HG02840 (cell line): ENCODE measurements at regions not wholly inside any gene's neighbourhood (a gene's known extent, or its start where the extent isn't known, plus 50 kb on each side); places are given as distances from the start of the nearest gene placed in this dataset.

Experiments used
- ATAC-seq: cut with Tn5 transposase; IDR thresholded peaks from one replicate; pipeline ENCODE4 v1.9.1; 2021; ENCODE audit warnings: mild to moderate bottlenecking, moderate library complexity, moderate number of reproducible peaks; ENCODE audit not compliant: unreplicated experiment, low FRiP score

DNA sequence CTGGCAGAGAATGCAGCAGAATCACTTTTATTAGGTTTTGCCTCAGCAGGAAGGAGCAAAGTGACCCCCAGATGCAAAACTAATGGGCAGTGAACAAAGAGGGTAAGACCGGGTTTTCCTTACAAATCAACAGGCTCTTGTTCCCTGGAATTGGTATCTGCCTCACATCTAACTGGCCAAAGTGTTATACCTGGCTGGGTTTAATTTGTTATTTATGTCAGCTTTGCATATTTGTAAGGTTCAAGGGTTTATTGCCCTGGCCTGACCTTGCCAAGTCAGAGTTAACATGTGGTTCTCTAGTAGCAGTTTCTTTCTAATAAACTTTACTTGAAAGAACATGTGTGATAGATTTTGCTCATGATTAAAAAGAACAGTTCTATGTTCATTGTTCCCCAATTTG lies 431.7 kb upstream of the NR2F2 start:
- ATAC-seq = no peak

DNA sequence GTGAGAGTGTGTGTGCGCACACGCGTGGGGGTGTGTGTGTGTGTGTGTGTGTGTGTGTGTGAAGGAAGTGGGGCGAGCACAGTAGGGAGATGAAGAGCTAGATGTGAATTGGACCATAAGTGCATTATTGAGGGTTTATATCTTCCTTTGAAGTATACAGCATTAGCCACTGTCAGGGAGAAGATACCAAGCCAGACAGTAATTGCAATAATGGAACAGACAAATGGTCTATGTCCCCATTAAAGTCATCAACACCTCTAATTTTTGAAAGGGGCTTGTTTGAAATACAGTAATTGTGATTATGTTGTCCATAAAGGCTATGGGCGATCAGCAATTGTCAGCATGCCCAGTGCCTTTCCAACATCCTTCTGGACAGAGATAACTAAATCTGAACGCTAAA lies 429.2 kb upstream of the NR2F2 start:
- ATAC-seq = no peak

DNA sequence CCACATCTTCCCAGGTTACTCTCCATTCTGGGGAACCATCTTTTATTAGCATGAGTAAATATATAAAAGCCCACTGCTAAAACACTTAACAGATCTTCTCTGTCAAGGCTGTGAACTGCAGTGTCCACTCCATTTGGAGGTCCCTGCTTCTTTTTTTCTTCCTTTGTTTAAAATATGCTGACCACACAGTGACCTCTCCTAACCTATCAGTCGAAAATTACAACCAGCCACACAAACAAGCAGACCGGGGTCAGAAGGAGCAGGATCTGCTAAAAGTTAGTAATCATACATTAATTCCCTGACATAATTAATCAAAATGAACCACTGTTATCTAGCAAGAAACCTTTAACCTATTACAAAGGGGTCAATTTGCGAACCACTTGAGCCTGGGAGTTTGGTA lies 427.9 kb upstream of the NR2F2 start:
- no peak for ATAC-seq

DNA sequence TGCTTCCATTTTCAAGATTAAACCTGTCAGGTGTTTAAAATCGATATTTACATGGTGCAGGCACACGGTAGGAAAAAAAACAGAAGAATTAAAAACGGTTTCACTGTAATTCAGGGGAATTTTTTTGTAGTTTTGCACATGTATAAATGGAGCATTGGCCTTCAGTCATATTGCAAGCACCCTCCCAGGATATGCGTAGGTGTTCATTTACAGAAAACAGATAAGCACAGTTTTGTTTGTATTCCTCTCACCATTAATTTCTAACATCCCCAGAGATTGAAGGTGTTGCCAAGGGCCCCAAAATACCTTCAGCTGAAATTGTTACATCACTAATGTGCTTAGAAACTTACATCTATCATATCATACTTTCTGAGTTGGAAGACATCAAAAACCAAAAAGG lies 427.1 kb upstream of the NR2F2 start:
- no peak for ATAC-seq

DNA sequence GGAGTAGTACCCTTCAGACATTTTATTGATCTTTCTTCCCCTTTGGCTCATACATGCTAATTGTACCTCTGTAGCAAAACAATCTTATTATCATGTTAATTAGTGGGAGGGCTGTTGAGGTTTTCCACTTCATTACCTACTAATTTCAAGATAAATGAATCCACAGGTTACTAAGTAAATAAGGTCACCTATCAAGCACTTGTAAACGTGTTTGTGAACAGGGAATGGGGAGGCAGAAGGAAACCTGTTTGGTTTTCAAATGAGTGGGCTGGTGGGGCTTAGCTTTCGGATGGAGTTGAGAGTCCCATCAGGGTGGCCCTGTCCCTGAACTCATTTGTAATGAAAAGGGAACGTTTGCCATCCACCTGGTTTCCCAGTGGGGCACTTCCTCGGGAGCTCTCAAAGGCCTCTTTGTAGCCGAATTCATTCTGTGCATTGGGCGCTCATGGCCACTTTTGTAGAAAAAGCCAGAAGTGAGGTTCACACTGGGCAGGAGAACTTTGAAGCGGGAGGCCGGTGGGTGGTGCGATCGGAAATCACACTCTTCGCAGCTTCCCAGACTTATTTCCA lies 419.8 kb upstream of the NR2F2 start:
- ATAC-seq = no peak

DNA sequence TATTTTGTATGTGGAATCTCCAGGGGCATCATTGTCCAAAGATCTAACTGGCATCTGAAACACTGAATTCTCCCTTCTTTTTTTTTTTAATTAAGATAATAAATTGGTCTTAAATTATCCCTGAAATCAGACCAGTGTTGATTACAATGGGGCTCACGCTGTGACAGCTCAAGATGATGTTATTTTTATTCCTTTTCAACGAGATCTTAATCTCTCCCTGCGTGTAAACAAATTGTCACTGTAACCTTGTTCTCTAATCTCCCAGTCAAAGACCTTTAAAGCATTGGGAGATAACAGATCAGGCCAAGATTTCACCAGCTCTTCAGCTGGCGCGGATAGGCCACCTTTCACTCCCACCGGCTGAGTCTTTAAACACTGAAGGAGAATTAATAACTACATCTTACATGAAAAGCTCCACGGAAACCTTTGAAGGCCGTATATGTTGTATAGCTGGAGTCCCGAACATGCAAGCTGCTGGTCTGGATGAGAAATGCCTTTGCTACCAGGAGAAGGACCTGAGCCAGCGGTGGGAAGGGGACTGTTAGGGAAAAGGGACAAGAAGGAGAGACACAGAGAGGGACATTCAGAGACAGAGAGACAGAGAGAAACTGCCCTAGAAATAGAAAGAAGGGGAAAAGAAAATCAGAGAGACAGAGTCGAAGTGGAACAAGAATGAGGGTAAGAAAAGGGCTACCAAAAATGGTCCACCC lies 418.8 kb upstream of the NR2F2 start:
- no peak for ATAC-seq

DNA sequence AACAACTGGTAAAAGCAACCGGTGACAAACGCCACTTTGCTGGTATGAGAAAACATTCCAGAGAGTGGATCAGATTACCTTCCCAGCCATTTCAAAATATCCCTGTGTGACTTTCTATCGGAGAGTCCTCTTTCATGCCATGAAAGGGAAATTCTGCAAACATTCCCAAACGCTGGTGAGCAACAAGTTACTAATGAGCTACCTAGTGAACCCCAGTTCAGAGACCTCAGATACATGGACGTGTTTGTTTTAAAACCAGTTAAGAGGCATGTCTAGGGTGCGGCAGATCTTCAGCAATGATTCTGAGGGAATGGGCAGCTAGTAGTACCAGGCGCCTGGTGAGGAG lies 418.2 kb upstream of the NR2F2 start:
- no peak for ATAC-seq

DNA sequence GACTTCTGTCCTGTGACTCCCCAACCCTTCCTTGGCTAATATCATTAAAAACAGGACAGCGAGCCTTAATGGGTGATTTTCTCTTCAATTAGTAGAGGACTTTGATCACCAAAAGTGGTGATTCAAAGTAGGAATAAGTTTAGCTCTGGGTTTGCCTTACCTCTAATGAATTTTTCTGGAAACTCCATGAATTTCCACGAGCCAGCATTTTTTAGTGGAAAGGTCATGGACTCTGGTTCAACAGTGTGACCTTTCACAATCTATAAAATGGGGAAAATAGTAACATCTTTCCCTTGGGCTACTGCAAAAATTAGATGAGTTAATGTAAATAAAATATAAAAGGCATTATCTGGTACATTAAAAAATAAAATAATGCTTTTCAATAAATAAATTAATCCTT lies 417.8 kb upstream of the NR2F2 start:
- ATAC-seq = no peak

DNA sequence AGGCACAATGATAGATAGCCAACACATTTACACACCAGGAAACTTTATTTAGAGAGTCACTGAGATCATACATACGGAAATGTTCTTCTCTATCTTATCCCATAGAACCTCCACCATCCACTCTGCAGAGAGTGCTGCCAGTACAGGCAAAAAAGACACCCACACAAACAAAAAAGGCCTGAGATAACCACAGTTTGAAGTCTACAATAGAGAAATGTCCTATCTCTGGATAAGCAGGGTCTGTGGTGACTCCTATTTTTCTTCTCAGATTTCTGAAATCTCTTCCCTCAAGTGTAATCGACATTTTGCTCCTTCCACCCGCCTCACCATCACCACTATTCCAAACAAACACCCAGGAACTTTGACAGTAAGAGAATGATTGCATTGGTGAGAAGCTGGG lies 413.9 kb upstream of the NR2F2 start:
- no peak for ATAC-seq

DNA sequence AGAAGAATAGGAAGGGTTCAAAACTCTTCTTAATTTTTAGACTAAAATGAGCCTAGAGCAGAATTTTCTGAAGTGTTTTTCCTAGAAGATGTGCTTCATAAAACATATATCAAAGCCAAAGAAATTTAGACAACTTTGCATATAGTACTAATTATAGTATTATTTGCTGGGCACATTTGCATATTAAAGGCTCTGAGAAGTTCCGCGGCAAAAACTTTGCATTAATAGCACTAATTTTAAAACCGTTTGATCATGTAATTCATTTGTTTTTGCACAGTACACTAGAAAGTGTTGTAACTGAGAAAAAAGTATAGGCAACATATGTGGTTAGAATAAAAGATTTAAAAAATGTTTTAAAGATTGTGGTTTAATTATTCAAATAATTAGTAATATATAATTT lies 412.0 kb upstream of the NR2F2 start:
- no peak for ATAC-seq

DNA sequence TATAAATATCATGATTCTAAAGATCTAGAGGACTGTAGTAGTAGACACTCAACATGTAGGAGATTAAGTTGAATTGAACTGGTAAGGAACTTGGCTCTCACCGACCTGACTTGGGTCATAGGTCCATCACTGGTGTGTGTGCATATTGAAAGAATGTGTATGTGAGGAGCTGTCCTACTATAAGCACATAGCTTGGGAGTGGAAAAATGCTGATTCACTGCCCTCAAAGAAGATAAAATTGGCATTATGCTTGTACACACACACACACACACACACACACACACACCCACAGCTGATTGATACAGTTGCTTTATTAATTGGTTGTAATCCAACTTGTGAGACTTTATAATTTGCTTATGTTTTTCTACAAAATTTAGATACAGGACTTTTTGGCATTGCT lies 411.0 kb upstream of the NR2F2 start:
- ATAC-seq = no peak

DNA sequence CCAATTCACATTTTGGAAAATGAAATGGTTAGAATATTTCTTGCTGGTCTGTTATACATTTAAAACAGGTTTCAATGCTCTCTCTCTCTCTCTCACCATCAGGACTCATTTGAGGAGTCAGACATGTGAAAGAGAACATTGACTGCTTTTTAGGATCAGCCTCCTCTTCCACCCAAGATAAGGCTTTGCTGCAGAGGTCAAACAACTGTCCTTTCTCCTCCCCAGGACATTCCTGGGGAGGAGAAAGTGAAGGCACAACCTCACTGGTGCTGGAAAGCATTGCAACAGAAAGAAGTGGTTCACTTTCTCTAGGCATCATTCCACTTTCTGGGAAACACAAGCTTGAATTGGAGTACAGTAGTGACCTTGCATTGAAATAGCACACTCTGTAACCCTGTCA lies 409.1 kb upstream of the NR2F2 start:
- ATAC-seq = no peak

DNA sequence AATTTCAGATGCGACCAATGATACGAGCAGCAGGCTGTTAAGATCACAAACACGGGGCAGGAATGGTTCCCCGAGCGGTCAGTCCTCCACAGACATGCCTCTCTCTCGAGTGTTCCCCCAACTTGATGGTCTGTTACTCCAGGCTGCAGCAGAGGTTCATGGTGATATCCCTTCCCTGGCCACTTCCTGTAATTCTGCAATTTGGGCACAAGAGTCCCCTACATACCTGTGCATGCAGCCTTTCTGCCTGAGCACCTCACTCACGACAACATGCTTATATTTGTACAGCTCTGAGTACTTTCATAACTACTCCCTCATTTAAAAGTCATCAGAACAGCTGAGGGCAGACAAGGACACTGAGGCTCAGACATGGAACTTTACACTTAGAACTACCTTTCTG lies 408.1 kb upstream of the NR2F2 start:
- no peak for ATAC-seq

DNA sequence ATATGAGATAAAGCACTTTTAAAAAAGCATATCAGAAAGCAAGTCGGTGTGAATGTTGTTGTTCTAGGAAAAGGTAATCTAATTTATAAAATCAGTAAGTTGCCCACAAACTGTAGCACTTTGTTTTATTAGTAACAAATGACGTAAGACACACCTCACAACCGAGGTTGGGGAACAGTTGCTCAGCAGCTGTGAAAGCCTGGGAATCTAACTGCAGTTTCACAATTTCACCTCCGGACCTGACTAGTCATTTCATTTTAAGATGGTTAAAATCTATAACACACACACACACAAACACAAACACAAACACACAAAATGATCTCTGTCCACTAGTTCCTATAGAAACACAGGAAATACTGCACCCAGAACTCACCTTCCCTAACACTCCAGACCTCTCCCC lies 406.7 kb upstream of the NR2F2 start:
- ATAC-seq = no peak

DNA sequence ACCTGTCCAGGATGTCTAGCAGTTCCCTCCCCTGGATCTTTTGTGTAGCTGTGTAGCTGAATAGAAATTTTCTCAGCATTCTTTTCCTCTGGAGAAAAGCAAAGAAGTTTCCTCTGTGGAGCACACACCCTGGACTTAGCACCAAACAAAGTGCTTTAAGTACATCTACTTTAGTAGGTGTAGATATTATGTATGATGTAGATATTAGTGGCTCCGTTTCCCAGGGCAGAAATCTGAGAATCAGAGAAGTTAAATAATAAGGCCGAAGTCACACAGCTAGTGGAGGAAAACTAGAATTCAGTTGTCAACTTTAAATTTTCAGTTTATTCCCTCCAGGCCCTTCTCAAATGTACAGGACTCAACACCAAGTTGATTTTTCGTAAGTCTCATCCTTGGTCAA lies 401.7 kb upstream of the NR2F2 start:
- no peak for ATAC-seq

DNA sequence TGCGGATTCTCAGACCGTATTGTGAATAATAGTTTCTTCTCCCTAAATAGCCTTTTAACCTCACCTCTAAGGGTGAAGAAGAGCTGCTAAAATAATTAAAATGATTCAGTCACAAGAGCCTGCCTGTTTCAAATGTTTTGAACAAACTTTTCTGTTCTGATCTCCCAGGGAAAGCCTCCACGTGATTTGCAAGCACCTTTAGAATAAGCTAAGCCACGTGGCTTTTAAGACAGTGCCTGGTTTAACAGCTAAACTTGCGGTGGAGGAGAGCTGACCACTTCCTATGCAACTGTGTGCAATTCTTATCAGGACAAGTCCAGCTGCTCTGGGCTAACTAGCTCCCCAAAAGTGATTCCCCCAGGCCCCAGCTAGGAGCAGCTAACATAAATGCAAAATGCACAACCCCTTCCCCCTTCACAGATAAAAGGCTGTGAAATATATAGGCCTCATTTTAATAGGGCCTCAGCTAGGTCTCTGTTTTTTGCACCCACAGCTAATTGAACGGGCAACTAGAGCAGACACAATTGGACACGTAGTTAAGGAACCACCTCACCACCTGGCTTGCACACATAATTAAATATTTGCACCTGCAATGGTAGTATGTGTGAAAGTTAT lies 401.2 kb upstream of the NR2F2 start:
- no peak for ATAC-seq

DNA sequence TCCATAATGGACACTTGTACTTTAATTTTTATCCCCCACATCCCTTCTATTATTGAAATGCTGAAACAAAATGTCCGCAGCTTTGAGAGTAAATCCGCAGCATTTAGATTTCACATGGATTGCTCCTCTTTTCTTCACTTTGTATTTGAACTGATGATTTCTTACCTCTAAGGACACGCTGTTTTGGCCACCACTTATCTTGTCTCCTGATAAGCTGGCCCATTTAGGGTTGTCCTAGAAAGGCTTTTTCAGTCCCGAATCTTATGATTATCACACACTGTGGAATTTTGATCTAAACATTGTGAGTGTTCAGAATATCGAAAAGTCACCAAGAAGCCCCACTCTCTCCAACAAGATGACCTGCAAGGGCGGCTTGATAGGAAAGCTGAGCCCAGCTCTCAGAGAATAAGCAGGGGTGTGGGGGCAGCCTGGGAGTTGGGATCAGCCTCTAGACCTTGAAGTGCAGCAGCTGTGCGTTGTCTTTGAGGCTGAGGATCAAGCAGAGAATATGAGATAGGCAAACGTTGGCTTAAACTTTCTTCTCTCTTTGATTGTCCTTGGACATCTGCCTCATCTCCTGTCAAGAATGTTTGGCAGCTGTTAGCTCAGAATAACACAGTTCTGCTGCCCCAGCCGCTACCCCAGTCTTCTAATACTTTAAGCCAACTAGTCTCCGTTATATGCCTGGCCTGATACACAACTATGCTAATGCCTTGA lies 399.7 kb upstream of the NR2F2 start:
- ATAC-seq = no peak

DNA sequence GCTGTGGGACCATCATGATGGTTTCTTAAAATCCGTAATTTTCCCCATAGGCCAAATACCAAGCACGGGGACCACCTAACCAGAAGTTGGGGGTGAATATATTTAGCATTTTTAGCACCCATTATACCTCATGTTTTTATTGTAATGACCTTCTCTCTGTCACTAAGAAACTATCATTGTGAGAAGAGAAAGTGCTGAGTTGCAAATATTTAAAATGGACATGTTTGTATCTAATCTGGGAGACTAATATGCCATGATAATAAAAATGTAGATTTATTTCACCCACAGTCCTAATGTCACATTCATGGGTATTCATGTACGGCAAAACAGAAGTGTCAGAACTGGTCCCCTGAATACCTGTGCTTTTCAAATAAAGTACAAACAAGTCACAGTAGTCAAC lies 398.9 kb upstream of the NR2F2 start:
- no peak for ATAC-seq

DNA sequence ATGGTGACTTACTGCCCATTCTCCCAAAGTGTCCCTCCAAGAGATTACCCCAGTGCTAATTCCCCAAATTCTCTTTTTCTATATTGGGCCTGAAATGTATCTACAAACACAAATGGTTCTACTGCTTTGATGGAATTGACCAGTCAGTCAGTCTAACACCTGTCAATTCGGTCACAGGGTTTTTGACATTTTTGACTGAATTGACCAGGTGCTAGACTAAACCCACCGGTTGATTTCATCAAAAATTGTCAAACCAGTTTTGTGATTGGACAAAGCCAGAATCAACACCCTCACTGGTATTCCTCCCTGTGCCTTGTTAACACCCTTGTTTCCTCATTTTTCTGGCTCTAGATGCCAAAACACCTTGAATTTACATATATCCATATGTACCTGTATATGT lies 398.4 kb upstream of the NR2F2 start:
- no peak for ATAC-seq

DNA sequence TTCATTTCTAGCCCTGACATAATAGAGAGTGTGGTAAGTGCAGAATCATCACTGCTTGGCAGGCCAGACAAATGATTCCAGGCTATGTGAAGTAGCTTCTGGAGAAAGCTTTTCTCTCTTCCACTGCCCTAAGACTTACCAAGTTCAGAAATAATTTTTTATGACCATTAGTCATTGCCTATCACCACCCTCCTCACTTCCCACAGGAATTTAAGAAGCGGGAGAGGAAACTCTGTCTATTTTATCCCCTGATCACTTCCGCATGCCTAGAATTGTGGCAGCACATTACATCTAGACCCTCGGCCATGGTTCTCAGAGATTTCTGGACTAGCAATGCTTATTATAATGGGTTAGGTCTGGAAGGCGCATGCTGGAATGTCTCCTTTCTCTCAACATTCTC lies 397.8 kb upstream of the NR2F2 start:
- no peak for ATAC-seq

DNA sequence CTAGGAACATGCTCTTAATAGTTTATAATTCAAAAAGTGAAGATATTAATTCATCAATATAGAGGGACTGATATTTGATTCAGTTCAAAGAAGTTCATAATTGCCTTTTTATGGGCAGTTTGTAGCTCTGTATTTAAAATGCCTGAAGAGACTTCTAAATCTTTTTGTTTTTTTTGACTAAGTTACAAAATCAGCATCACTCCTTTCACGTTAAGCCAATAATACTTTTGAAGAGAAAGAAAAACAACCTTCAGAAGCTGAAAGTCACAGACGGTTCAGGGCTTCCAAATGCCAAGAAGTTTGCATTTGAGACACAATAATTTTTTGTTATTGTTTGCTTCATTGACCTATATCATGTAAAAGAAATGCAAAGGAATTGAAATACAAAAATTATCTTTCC lies 394.6 kb upstream of the NR2F2 start:
- ATAC-seq = no peak

DNA sequence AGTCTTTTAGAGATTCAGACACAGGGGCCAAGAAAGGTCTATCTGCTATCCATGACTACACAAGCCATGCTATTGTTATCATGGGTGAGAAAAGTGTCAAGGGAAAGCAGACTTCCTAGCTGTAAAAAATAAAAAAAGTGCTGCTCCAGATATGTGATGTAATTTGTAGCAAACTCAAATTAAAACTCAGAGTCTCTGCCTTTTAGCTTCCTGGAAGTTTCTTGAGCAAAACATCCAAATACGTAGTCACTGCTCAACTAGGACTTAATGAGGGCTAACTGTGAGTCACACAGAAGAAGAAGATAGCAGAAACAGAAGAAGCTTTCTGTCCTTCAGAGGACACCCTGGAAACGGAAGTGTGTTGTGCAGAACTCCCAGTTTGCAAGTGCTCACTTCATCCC lies 393.4 kb upstream of the NR2F2 start:
- no peak for ATAC-seq
